ENCODE measurements at regions not wholly inside any gene's neighbourhood (a gene's known extent, or its start where the extent isn't known, plus 50 kb on each side); places are given as distances from the start of the nearest gene placed in this dataset.

GRCh38 chr18:40782453-40783130 is 1172.4 kb upstream of the PIK3C3 start:
- ChIA-PET CTCF (no interaction called here), POLR2A (no interaction called here)
- H3K4me3 Mint-ChIP-seq: no peak overlapping the region
- Histone ChIP-seq H3K4me3 (ENCODE audit: low read length) (no peak overlapping the region), H3K36me3 (ENCODE audit: insufficient read depth, low read length) (no peaks in the 10 kb centered on the region), H3K27ac (ENCODE audit: low read depth, low read length) (no peak overlapping the region), H3K4me1 (ENCODE audit: insufficient read depth, low read length) (no peaks in the 10 kb centered on the region), H3K9me3 (ENCODE audit: low read length) (no peaks in the 10 kb centered on the region), H3K27me3 (ENCODE audit: insufficient read depth, low read length, poor library complexity, severe bottlenecking) (no peaks in the 10 kb centered on the region)
- no peaks in the 10 kb centered on the region for H3K27me3 Mint-ChIP-seq
- H3K36me3 Mint-ChIP-seq: no peaks in the 10 kb centered on the region
- H3K9me3 Mint-ChIP-seq: peaks cover 2 to 23% (median 6%) of the 10 kb centered on the region in 5 donors
- H3K27ac Mint-ChIP-seq: no peak overlapping the region
- no peaks in the 10 kb centered on the region for H3K4me1 Mint-ChIP-seq
- DNase-seq: no peak

DNA sequence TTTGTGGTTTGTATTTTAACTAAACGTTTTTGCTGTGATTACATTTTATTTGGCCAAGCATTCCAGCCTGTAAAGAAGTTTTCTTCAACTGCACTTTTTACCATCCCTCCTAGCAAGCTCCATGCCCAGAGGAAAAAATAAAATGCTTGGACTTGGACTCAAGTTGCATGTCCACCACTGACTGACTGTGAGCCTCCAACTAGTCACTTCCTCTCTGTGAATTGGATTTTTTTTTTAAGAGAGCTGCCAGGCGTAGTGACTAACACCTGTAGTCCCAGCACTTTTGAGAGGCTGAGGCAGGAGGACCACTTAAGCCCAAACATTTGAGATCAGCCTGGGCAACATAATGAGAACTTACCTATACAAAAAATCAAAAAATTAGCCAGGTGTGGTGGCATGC is 1185.2 kb upstream of the PIK3C3 start:
- Histone ChIP-seq H3K4me3 (ENCODE audit: low read length) (no peak overlapping the region), H3K9me3 (ENCODE audit: low read length) (no peaks in the 10 kb centered on the region), H3K4me1 (ENCODE audit: insufficient read depth, low read length) (no peaks in the 10 kb centered on the region), H3K27me3 (ENCODE audit: insufficient read depth, low read length, poor library complexity, severe bottlenecking) (no peaks in the 10 kb centered on the region), H3K36me3 (ENCODE audit: insufficient read depth, low read length) (no peaks in the 10 kb centered on the region), H3K27ac (ENCODE audit: low read depth, low read length) (no peak overlapping the region)
- Mint-ChIP-seq H3K4me3 (no peak overlapping the region), H3K9me3 (peaks cover 2 to 18% (median 6%) of the 10 kb centered on the region in 5 donors), H3K36me3 (peaks cover 0 to 2% (median 0%) of the 10 kb centered on the region in 3 donors), H3K27ac (no peak overlapping the region), H3K27me3 (no peaks in the 10 kb centered on the region), H3K4me1 (no peaks in the 10 kb centered on the region)
- ChIA-PET CTCF (no interaction called here), POLR2A (no interaction called here)
- DNase-seq: no peak

DNA sequence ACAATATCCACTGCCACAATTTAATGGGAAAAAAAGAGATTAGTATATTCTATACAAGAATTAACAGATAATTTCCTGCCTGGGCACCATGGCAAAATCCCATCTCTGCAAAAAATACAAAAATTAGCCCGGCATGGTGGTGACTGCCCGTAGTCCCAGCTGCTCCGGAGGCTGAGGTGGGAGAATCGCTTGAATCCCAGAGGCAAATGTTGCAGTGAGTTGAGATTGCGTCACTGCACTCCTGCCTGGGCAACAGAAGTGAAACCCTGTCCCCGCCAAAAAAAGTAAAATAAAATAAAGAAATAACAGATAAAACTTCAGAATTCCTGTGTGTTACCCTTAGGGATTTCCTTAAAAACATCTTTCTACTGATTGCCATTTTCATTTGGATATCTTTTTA is 1194.8 kb upstream of the PIK3C3 start:
- no peaks in the 10 kb centered on the region for H3K4me1 Mint-ChIP-seq
- ChIA-PET CTCF (no interaction called here), POLR2A (no interaction called here)
- H3K4me3 Mint-ChIP-seq: no peak overlapping the region
- H3K27ac ChIP-seq (ENCODE audit: low read depth, low read length): no peak overlapping the region
- no peak for DNase-seq
- H3K9me3 Mint-ChIP-seq: peaks cover 5 to 41% (median 14%) of the 10 kb centered on the region in 5 donors
- no peaks in the 10 kb centered on the region for H3K9me3 ChIP-seq (ENCODE audit: low read length)
- no peaks in the 10 kb centered on the region for H3K36me3 ChIP-seq (ENCODE audit: insufficient read depth, low read length)
- no peaks in the 10 kb centered on the region for H3K4me1 ChIP-seq (ENCODE audit: insufficient read depth, low read length)
- no peaks in the 10 kb centered on the region for H3K27me3 ChIP-seq (ENCODE audit: insufficient read depth, low read length, poor library complexity, severe bottlenecking)
- no peak overlapping the region for H3K4me3 ChIP-seq (ENCODE audit: low read length)
- H3K27me3 Mint-ChIP-seq: no peaks in the 10 kb centered on the region
- H3K36me3 Mint-ChIP-seq: no peaks in the 10 kb centered on the region
- no peak overlapping the region for H3K27ac Mint-ChIP-seq

DNA sequence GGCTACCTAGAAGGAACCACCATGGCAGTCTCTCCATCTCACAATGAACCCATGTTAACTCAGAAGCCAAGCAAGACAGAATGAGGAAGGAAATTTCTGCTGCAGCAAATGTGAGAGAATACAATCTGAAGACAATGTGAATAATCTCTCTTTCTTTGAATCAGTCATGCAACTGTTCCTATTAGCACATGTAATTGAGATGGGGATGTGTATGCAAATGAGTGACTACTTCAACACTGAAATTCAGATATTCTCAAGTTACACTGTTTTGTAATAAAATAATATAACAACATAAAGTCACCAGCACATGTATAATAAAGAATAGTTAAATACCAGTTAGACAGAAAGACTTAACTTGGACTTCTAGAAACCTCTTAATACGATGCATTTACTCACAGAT is 1200.6 kb upstream of the PIK3C3 start:
- H3K27me3 Mint-ChIP-seq: no peaks in the 10 kb centered on the region
- no peak overlapping the region for H3K4me3 ChIP-seq (ENCODE audit: low read length)

GRCh38 chr18:40752316-40752715 is 1202.7 kb upstream of the PIK3C3 start:
- Mint-ChIP-seq H3K4me1 (no peaks in the 10 kb centered on the region), H3K36me3 (no peaks in the 10 kb centered on the region), H3K4me3 (no peak overlapping the region), H3K27me3 (no peaks in the 10 kb centered on the region), H3K9me3 (peaks cover 7 to 26% (median 15%) of the 10 kb centered on the region in 5 donors), H3K27ac (no peak overlapping the region)
- no peak overlapping the region for H3K27ac ChIP-seq (ENCODE audit: low read depth, low read length)
- H3K4me3 ChIP-seq (ENCODE audit: low read length): no peak overlapping the region
- H3K9me3 ChIP-seq (ENCODE audit: low read length): peaks cover 5% of the 10 kb centered on the region
- H3K4me1 ChIP-seq (ENCODE audit: insufficient read depth, low read length): no peaks in the 10 kb centered on the region
- H3K27me3 ChIP-seq (ENCODE audit: insufficient read depth, low read length, poor library complexity, severe bottlenecking): no peaks in the 10 kb centered on the region
- ChIA-PET POLR2A (no interaction called here), CTCF (no interaction called here)
- H3K36me3 ChIP-seq (ENCODE audit: insufficient read depth, low read length): no peaks in the 10 kb centered on the region
- DNase-seq: no peak

More for the DNA sequence above, 1200.6 kb upstream of the PIK3C3 start:
- POLR2A ChIA-PET: no interaction called here
- DNase-seq: no peak
- Mint-ChIP-seq H3K27ac (no peak overlapping the region), H3K9me3 (peaks cover 5 to 39% (median 18%) of the 10 kb centered on the region in 5 donors), H3K36me3 (no peaks in the 10 kb centered on the region), H3K4me1 (no peaks in the 10 kb centered on the region), H3K4me3 (no peak overlapping the region)
- CTCF ChIA-PET: no interaction called here
- Histone ChIP-seq H3K36me3 (ENCODE audit: insufficient read depth, low read length) (no peaks in the 10 kb centered on the region), H3K9me3 (ENCODE audit: low read length) (peaks cover 5% of the 10 kb centered on the region), H3K4me1 (ENCODE audit: insufficient read depth, low read length) (no peaks in the 10 kb centered on the region), H3K27me3 (ENCODE audit: insufficient read depth, low read length, poor library complexity, severe bottlenecking) (no peaks in the 10 kb centered on the region), H3K27ac (ENCODE audit: low read depth, low read length) (no peak overlapping the region)

GRCh38 chr18:40751186-40751585 is 1203.8 kb upstream of the PIK3C3 start:
- Histone ChIP-seq H3K9me3 (ENCODE audit: low read length) (peaks cover 5% of the 10 kb centered on the region), H3K4me1 (ENCODE audit: insufficient read depth, low read length) (no peaks in the 10 kb centered on the region), H3K36me3 (ENCODE audit: insufficient read depth, low read length) (no peaks in the 10 kb centered on the region), H3K27ac (ENCODE audit: low read depth, low read length) (no peak overlapping the region), H3K4me3 (ENCODE audit: low read length) (no peak overlapping the region), H3K27me3 (ENCODE audit: insufficient read depth, low read length, poor library complexity, severe bottlenecking) (no peaks in the 10 kb centered on the region)
- DNase-seq: no peak
- Mint-ChIP-seq H3K27me3 (no peaks in the 10 kb centered on the region), H3K36me3 (no peaks in the 10 kb centered on the region), H3K27ac (no peak overlapping the region), H3K4me3 (no peak overlapping the region), H3K4me1 (no peaks in the 10 kb centered on the region), H3K9me3 (peaks cover 7 to 27% (median 16%) of the 10 kb centered on the region in 5 donors)
- POLR2A ChIA-PET: no interaction called here
- CTCF ChIA-PET: no interaction called here

- H3K9me3 Mint-ChIP-seq: peaks cover 6 to 35% (median 12%) of the 10 kb centered on the region in 5 donors
- CTCF ChIA-PET: no interaction called here
- Histone ChIP-seq H3K36me3 (ENCODE audit: insufficient read depth, low read length) (no peaks in the 10 kb centered on the region), H3K27ac (ENCODE audit: low read depth, low read length) (no peak overlapping the region), H3K4me1 (ENCODE audit: insufficient read depth, low read length) (no peaks in the 10 kb centered on the region), H3K27me3 (ENCODE audit: insufficient read depth, low read length, poor library complexity, severe bottlenecking) (no peaks in the 10 kb centered on the region), H3K9me3 (ENCODE audit: low read length) (no peaks in the 10 kb centered on the region), H3K4me3 (ENCODE audit: low read length) (no peak overlapping the region)
- no peak for DNase-seq
- POLR2A ChIA-PET: no interaction called here
- no peak overlapping the region for H3K27ac Mint-ChIP-seq
- no peak overlapping the region for H3K4me3 Mint-ChIP-seq
- H3K27me3 Mint-ChIP-seq: no peaks in the 10 kb centered on the region
- H3K4me1 Mint-ChIP-seq: no peaks in the 10 kb centered on the region
- no peaks in the 10 kb centered on the region for H3K36me3 Mint-ChIP-seq
Measured at GRCh38 chr18:40739029-40739428, 1216.0 kb upstream of the PIK3C3 start.

DNA sequence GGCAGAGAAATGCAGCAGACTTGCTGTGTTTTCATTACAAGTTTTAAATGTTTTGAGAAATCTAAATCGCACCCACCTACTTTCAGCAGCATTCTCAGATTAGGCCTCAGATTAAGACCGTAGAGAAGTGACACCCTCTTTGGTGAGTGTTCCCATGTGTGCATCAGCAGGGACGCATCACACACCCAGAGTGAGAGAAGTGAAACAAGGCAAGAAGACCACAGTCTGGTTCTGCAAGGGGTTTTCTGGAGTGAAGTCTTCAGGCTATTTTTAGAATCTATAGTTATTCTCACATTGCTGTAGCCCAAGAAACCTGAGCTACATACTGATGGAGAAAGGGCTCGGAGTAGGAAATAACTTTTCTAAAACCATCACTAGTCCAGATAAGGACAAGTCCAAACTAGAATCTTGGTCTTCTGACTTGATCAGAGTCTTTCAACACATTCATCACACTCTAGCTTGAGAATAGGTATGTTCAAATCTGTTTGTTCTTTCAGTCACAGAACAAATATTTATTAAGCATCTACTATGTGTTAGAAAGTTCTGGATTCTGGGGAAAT is 1216.6 kb upstream of the PIK3C3 start:
- Histone ChIP-seq H3K27ac (ENCODE audit: low read depth, low read length) (no peak overlapping the region), H3K36me3 (ENCODE audit: insufficient read depth, low read length) (no peaks in the 10 kb centered on the region), H3K27me3 (ENCODE audit: insufficient read depth, low read length, poor library complexity, severe bottlenecking) (no peaks in the 10 kb centered on the region), H3K4me3 (ENCODE audit: low read length) (no peak overlapping the region), H3K9me3 (ENCODE audit: low read length) (no peaks in the 10 kb centered on the region), H3K4me1 (ENCODE audit: insufficient read depth, low read length) (no peaks in the 10 kb centered on the region)
- Mint-ChIP-seq H3K27ac (no peak overlapping the region), H3K9me3 (peaks cover 6 to 35% (median 11%) of the 10 kb centered on the region in 5 donors), H3K27me3 (no peaks in the 10 kb centered on the region), H3K4me1 (no peaks in the 10 kb centered on the region), H3K36me3 (no peaks in the 10 kb centered on the region), H3K4me3 (no peak overlapping the region)
- no peak for DNase-seq
- ChIA-PET POLR2A (no interaction called here), CTCF (no interaction called here)

Data from CD8-positive, alpha-beta memory T cell (primary cell).